B cell (primary cell): ENCODE measurements at regions not wholly inside any gene's neighbourhood (a gene's known extent, or its start where the extent isn't known, plus 50 kb on each side); places are given as distances from the start of the nearest gene placed in this dataset.

Source experiments
- CTCF ChIP-seq: fragments of 200-600 bp; IDR thresholded peaks from one replicate; pipeline ENCODE4 v1.8.0; 2022; ENCODE audit warnings: antibody characterized with exemption, mild to moderate bottlenecking
- EZH2 ChIP-seq: IDR thresholded peaks from 2 replicates; pipeline ENCODE4 v1.6.1; 2012; ENCODE audit warnings: borderline replicate concordance, low read depth, mild to moderate bottlenecking, moderate library complexity, low read length; ENCODE audit not compliant: insufficient read depth, poor library complexity, severe bottlenecking

- TF ChIP-seq CTCF (no peak), EZH2 (no peak)
Measured at GRCh38 chr5:124929000-124929399, 182.6 kb upstream of the ZNF608 start.
